Upper lobe of left lung (tissue), 4 donors: ENCODE measurements at regions not wholly inside any gene's neighbourhood (a gene's known extent, or its start where the extent isn't known, plus 50 kb on each side); places are given as distances from the start of the nearest gene placed in this dataset.

Source experiments
- CTCF ChIP-seq, 6 experiments: fragments of 450-650 bp in 4 of 6; fragments of 200-600 bp in 2 of 6; sonication (generic) in 2 of 6; IDR thresholded peaks; one replicate each; pipeline ENCODE4 v1.5.1; 2016 to 2019; ENCODE audit warnings: antibody characterized with exemption in 6 of 6
- EP300 ChIP-seq, 4 donors: sonication (generic); formaldehyde crosslinking; IDR thresholded peaks; one replicate each; pipeline ENCODE4 v1.5.1; 2017; ENCODE audit warnings: antibody characterized with exemption in 4 of 4, control low read depth in 2 of 4
- POLR2A ChIP-seq, 4 donors: fragments of 450-650 bp; IDR thresholded peaks; one replicate each; pipeline ENCODE4 v1.5.1; 2016 to 2017; ENCODE audit warnings: antibody characterized with exemption in 4 of 4, mild to moderate bottlenecking in 2 of 4
- POLR2AphosphoS5 ChIP-seq, 2 donors: sonication (generic); formaldehyde crosslinking; IDR thresholded peaks; one replicate each; pipeline ENCODE4 v1.5.1; 2017; ENCODE audit warnings: antibody characterized with exemption in 2 of 2

- no peak for TF ChIP-seq CTCF (IDR thresholded peaks at IDR 0.05)
- TF ChIP-seq POLR2A (IDR thresholded peaks at IDR 0.05): no peak
- no peak for TF ChIP-seq POLR2AphosphoS5 (IDR thresholded peaks at IDR 0.05)
- no peak for TF ChIP-seq EP300 (IDR thresholded peaks at IDR 0.05)
Measured at GRCh38 chr3:63142681-63143080, 135.4 kb upstream of the SYNPR start.
